PC-9 (cell line): ENCODE measurements at regions not wholly inside any gene's neighbourhood (a gene's known extent, or its start where the extent isn't known, plus 50 kb on each side); places are given as distances from the start of the nearest gene placed in this dataset.

Experiments
- EZH2 ChIP-seq: fragments of 200-600 bp; sonication (generic); IDR thresholded peaks from 2 replicates; pipeline ENCODE4 v1.8.0; 2017; ENCODE audit warnings: antibody characterized with exemption, low read depth
- TF ChIP-seq, protein P1 (sequence below): fragments of 200-600 bp; sonication (generic); conservative IDR thresholded peaks from 2 replicates; pipeline ENCODE4 v1.6.1; 2017; ENCODE audit warnings: mixed run types, antibody characterized with exemption, mild to moderate bottlenecking, moderate library complexity

DNA sequence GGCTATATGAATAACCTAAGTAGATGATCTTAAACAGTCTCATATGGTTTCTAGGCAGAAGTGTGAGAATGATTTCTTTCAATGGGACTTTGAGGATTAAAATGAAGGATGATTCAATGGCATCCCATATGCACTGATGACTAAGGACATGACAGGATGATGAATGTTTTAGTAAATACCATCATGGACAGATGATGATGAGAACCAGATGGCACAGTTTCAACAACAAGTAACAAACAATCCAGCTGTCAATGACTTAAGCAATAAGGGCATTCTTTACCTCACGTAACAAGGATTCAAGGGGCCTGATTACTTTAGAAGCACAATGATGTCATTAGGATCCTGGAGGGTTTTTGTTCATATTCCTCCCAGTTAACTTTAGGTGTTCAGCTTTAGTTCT lies 2678.4 kb downstream of the PCDH9 start:
- TF ChIP-seq, protein P1, sequence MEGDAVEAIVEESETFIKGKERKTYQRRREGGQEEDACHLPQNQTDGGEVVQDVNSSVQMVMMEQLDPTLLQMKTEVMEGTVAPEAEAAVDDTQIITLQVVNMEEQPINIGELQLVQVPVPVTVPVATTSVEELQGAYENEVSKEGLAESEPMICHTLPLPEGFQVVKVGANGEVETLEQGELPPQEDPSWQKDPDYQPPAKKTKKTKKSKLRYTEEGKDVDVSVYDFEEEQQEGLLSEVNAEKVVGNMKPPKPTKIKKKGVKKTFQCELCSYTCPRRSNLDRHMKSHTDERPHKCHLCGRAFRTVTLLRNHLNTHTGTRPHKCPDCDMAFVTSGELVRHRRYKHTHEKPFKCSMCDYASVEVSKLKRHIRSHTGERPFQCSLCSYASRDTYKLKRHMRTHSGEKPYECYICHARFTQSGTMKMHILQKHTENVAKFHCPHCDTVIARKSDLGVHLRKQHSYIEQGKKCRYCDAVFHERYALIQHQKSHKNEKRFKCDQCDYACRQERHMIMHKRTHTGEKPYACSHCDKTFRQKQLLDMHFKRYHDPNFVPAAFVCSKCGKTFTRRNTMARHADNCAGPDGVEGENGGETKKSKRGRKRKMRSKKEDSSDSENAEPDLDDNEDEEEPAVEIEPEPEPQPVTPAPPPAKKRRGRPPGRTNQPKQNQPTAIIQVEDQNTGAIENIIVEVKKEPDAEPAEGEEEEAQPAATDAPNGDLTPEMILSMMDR: no peak
- no peak for TF ChIP-seq EZH2
